WTC11 (cell line): ENCODE measurements at regions not wholly inside any gene's neighbourhood (a gene's known extent, or its start where the extent isn't known, plus 50 kb on each side); places are given as distances from the start of the nearest gene placed in this dataset.

Source experiments
- ATAC-seq: fragments of 200-7000 bp; cut with Tn5 transposase; 2 replicates; pipeline ENCODE4 v1.10.0; 2021; ENCODE audit warnings: mild to moderate bottlenecking, moderate library complexity
- CTCF ChIA-PET: fragments of 300-600 bp; sonication (Branson Sonifier 250); formaldehyde crosslinking; loops from one replicate; lab custom pipeline; 2021; ENCODE audit warnings: antibody characterized with exemption; lab: Charles Lee
- POLR2A ChIA-PET: fragments of 350-600 bp; sonication (Branson Sonifier 250); formaldehyde crosslinking; loops from one replicate; lab custom pipeline; 2021; ENCODE audit warnings: antibody characterized with exemption; lab: Charles Lee
- DNase-seq: peaks from one replicate; pipeline ENCODE4 v3.0.0; 2021; ENCODE audit warnings: low spot score
- H3K27ac Mint-ChIP-seq: 2 replicates; pipeline ENCODE4 v1.8.0; 2021; ENCODE audit warnings: mixed read lengths
- H3K27me3 Mint-ChIP-seq: 2 replicates; pipeline ENCODE4 v1.8.0; 2021; ENCODE audit warnings: low read depth, mild to moderate bottlenecking, moderate library complexity, mixed read lengths
- H3K36me3 Mint-ChIP-seq: 2 replicates; pipeline ENCODE4 v1.8.0; 2021; ENCODE audit warnings: mixed read lengths
- H3K4me1 Mint-ChIP-seq: 2 replicates; pipeline ENCODE4 v1.8.0; 2022; ENCODE audit warnings: mixed read lengths
- H3K4me3 Mint-ChIP-seq: 2 replicates; pipeline ENCODE4 v1.8.0; 2021; ENCODE audit warnings: mild to moderate bottlenecking, moderate library complexity, mixed read lengths
- H3K9me3 Mint-ChIP-seq: 2 replicates; pipeline ENCODE4 v1.8.0; 2021; ENCODE audit warnings: mixed read lengths
- ATF1 ChIP-seq: sonication (generic); formaldehyde crosslinking; IDR thresholded peaks from 2 replicates; pipeline ENCODE4 v1.8.1; 2023; ENCODE audit warnings: mild to moderate bottlenecking, moderate library complexity, missing genetic modification reagents
- ETV6 ChIP-seq: sonication (generic); formaldehyde crosslinking; IDR thresholded peaks from 2 replicates; pipeline ENCODE4 v1.8.1; 2022; ENCODE audit warnings: mild to moderate bottlenecking, missing genetic modification reagents
- GRHL2 ChIP-seq: fragments of 250-450 bp; sonication (Bioruptor Pico); IDR thresholded peaks from 2 replicates; pipeline ENCODE4 v1.8.0; 2022; ENCODE audit warnings: mild to moderate bottlenecking, moderate library complexity; ENCODE audit not compliant: insufficient replicate concordance, severe bottlenecking
- MXD4 ChIP-seq: fragments of 250-450 bp; sonication (Bioruptor Pico); IDR thresholded peaks from 2 replicates; pipeline ENCODE4 v1.8.0; 2021; ENCODE audit warnings: mild to moderate bottlenecking, moderate library complexity, borderline replicate concordance
- NFATC4 ChIP-seq: fragments of 250-450 bp; sonication (Bioruptor Pico); IDR thresholded peaks from 2 replicates; pipeline ENCODE4 v1.9.0; 2021; ENCODE audit warnings: mild to moderate bottlenecking
- PRRX2 ChIP-seq: fragments of 250-450 bp; sonication (Bioruptor Pico); IDR thresholded peaks from 2 replicates; pipeline ENCODE4 v1.8.0; 2021; ENCODE audit warnings: mild to moderate bottlenecking
- SMAD3 ChIP-seq: sonication (generic); formaldehyde crosslinking; IDR thresholded peaks from 2 replicates; pipeline ENCODE4 v1.8.0; 2022; ENCODE audit warnings: missing genetic modification reagents, mild to moderate bottlenecking, borderline replicate concordance
- TEAD4 ChIP-seq: sonication (generic); formaldehyde crosslinking; IDR thresholded peaks from 2 replicates; pipeline ENCODE4 v1.8.0; 2022; ENCODE audit warnings: mild to moderate bottlenecking, missing genetic modification reagents
- TF ChIP-seq, protein P1 (sequence below): sonication (generic); formaldehyde crosslinking; IDR thresholded peaks from 2 replicates; pipeline ENCODE4 v1.8.0; 2023; ENCODE audit warnings: missing genetic modification reagents, mild to moderate bottlenecking, borderline replicate concordance
- TF ChIP-seq, protein P2 (sequence below): fragments of 250-450 bp; sonication (Bioruptor Pico); IDR thresholded peaks from 2 replicates; pipeline ENCODE4 v1.8.0; 2021; ENCODE audit warnings: mild to moderate bottlenecking
- TF ChIP-seq, protein P3 (sequence below): sonication (generic); formaldehyde crosslinking; IDR thresholded peaks from 2 replicates; pipeline ENCODE4 v1.8.1; 2023; ENCODE audit warnings: mild to moderate bottlenecking, missing genetic modification reagents
- TF ChIP-seq, protein P4 (sequence below): sonication (generic); formaldehyde crosslinking; IDR thresholded peaks from 2 replicates; pipeline ENCODE4 v1.8.1; 2022; ENCODE audit warnings: low read depth, mild to moderate bottlenecking, moderate library complexity, missing genetic modification reagents, borderline replicate concordance
- TF ChIP-seq, protein P5 (sequence below): sonication (generic); formaldehyde crosslinking; IDR thresholded peaks from 2 replicates; pipeline ENCODE4 v1.8.0; 2022; ENCODE audit warnings: mild to moderate bottlenecking, missing genetic modification reagents
- TF ChIP-seq, protein P6 (sequence below): sonication (generic); formaldehyde crosslinking; IDR thresholded peaks from 2 replicates; pipeline ENCODE4 v1.8.0; 2022; ENCODE audit warnings: mild to moderate bottlenecking, missing genetic modification reagents

DNA sequence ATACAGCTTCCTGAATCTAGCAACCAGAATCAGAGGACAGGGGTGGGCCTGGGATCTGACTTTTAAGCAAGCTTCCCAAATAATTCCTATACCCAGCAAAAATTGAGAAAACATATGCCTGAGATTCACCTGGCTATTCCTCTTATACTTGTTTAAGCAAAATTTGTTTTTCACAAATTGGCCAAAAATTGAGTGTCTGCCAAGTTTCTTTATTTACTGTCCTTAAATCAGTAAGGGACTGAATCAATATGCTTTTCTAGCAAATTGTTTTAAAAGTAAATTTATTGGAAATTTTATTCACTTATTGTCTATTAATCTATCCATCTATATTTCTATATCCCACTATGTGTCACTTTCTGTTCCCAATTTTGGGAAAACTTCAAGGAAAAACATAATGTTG, 337.0 kb upstream of the ZNF804A start (continued):
- TF ChIP-seq, protein P1, sequence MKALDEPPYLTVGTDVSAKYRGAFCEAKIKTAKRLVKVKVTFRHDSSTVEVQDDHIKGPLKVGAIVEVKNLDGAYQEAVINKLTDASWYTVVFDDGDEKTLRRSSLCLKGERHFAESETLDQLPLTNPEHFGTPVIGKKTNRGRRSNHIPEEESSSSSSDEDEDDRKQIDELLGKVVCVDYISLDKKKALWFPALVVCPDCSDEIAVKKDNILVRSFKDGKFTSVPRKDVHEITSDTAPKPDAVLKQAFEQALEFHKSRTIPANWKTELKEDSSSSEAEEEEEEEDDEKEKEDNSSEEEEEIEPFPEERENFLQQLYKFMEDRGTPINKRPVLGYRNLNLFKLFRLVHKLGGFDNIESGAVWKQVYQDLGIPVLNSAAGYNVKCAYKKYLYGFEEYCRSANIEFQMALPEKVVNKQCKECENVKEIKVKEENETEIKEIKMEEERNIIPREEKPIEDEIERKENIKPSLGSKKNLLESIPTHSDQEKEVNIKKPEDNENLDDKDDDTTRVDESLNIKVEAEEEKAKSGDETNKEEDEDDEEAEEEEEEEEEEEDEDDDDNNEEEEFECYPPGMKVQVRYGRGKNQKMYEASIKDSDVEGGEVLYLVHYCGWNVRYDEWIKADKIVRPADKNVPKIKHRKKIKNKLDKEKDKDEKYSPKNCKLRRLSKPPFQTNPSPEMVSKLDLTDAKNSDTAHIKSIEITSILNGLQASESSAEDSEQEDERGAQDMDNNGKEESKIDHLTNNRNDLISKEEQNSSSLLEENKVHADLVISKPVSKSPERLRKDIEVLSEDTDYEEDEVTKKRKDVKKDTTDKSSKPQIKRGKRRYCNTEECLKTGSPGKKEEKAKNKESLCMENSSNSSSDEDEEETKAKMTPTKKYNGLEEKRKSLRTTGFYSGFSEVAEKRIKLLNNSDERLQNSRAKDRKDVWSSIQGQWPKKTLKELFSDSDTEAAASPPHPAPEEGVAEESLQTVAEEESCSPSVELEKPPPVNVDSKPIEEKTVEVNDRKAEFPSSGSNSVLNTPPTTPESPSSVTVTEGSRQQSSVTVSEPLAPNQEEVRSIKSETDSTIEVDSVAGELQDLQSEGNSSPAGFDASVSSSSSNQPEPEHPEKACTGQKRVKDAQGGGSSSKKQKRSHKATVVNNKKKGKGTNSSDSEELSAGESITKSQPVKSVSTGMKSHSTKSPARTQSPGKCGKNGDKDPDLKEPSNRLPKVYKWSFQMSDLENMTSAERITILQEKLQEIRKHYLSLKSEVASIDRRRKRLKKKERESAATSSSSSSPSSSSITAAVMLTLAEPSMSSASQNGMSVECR (CRISPR knock-in tag), result no peak

DNA sequence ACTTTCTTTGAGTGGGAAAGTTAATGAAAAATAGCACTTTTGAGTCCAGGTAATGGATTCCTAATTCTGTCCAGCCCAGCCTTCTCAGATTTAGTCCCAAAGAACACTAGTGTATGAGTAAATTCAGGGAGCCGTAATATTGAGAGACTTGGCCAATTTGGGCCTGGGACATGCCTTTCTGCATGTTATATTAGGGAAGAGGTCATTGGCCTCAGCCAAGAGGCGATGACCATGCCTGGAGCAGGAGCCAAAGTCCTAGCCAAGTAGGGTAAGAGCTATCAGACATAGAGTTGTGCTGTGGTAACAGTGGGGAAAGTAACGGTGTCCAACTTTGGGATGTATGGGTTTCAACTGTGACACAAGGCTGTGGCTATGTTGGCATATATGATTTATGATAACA, 336.5 kb upstream of the ZNF804A start:
- TF ChIP-seq, protein P2, sequence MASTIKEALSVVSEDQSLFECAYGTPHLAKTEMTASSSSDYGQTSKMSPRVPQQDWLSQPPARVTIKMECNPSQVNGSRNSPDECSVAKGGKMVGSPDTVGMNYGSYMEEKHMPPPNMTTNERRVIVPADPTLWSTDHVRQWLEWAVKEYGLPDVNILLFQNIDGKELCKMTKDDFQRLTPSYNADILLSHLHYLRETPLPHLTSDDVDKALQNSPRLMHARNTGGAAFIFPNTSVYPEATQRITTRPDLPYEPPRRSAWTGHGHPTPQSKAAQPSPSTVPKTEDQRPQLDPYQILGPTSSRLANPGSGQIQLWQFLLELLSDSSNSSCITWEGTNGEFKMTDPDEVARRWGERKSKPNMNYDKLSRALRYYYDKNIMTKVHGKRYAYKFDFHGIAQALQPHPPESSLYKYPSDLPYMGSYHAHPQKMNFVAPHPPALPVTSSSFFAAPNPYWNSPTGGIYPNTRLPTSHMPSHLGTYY (CRISPR knock-in tag), result no peak
- TF ChIP-seq ETV6 (CRISPR knock-in tag) (no peak), MXD4 (CRISPR knock-in tag) (no peak), ATF1 (no peak), NFATC4 (CRISPR knock-in tag) (no peak), GRHL2 (no peak), TEAD4 (no peak), SMAD3 (CRISPR knock-in tag) (no peak), PRRX2 (no peak)
- TF ChIP-seq, protein P3, sequence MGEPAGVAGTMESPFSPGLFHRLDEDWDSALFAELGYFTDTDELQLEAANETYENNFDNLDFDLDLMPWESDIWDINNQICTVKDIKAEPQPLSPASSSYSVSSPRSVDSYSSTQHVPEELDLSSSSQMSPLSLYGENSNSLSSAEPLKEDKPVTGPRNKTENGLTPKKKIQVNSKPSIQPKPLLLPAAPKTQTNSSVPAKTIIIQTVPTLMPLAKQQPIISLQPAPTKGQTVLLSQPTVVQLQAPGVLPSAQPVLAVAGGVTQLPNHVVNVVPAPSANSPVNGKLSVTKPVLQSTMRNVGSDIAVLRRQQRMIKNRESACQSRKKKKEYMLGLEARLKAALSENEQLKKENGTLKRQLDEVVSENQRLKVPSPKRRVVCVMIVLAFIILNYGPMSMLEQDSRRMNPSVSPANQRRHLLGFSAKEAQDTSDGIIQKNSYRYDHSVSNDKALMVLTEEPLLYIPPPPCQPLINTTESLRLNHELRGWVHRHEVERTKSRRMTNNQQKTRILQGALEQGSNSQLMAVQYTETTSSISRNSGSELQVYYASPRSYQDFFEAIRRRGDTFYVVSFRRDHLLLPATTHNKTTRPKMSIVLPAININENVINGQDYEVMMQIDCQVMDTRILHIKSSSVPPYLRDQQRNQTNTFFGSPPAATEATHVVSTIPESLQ, result no peak
- TF ChIP-seq, protein P4, sequence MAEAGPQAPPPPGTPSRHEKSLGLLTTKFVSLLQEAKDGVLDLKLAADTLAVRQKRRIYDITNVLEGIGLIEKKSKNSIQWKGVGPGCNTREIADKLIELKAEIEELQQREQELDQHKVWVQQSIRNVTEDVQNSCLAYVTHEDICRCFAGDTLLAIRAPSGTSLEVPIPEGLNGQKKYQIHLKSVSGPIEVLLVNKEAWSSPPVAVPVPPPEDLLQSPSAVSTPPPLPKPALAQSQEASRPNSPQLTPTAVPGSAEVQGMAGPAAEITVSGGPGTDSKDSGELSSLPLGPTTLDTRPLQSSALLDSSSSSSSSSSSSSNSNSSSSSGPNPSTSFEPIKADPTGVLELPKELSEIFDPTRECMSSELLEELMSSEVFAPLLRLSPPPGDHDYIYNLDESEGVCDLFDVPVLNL, result no peak
- TF ChIP-seq, protein P5, sequence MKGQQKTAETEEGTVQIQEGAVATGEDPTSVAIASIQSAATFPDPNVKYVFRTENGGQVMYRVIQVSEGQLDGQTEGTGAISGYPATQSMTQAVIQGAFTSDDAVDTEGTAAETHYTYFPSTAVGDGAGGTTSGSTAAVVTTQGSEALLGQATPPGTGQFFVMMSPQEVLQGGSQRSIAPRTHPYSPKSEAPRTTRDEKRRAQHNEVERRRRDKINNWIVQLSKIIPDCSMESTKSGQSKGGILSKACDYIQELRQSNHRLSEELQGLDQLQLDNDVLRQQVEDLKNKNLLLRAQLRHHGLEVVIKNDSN (CRISPR knock-in tag), result no peak
- TF ChIP-seq, protein P6, sequence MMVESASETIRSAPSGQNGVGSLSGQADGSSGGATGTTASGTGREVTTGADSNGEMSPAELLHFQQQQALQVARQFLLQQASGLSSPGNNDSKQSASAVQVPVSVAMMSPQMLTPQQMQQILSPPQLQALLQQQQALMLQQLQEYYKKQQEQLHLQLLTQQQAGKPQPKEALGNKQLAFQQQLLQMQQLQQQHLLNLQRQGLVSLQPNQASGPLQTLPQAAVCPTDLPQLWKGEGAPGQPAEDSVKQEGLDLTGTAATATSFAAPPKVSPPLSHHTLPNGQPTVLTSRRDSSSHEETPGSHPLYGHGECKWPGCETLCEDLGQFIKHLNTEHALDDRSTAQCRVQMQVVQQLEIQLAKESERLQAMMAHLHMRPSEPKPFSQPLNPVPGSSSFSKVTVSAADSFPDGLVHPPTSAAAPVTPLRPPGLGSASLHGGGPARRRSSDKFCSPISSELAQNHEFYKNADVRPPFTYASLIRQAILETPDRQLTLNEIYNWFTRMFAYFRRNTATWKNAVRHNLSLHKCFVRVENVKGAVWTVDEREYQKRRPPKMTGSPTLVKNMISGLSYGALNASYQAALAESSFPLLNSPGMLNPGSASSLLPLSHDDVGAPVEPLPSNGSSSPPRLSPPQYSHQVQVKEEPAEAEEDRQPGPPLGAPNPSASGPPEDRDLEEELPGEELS (CRISPR knock-in tag), result no peak
- TF ChIP-seq, all 79 proteins: peak for 0
- no peak overlapping the region for H3K27ac Mint-ChIP-seq
- H3K36me3 Mint-ChIP-seq, result no peaks in the 10 kb centered on the region
- no peak overlapping the region for H3K4me3 Mint-ChIP-seq
- POLR2A ChIA-PET, result no interaction called here
- no peak for ATAC-seq
- H3K4me1 Mint-ChIP-seq, result no peaks in the 10 kb centered on the region
- H3K9me3 Mint-ChIP-seq, result no peaks in the 10 kb centered on the region; the same call in 1 of the 2 replicates
- no peak for DNase-seq
- CTCF ChIA-PET, result no interaction called here
- no peaks in the 10 kb centered on the region for H3K27me3 Mint-ChIP-seq
